HG02571 (cell line): ENCODE measurements at regions not wholly inside any gene's neighbourhood (a gene's known extent, or its start where the extent isn't known, plus 50 kb on each side); places are given as distances from the start of the nearest gene placed in this dataset.
"Not testable (repeated sequence)": the region's sequence is repeated elsewhere in the genome, so short reads cannot be mapped to it uniquely, and the experiment has no call there.

Experiments
- ATAC-seq: cut with Tn5 transposase; IDR thresholded peaks from one replicate; pipeline ENCODE4 v1.9.1; 2021; ENCODE audit warnings: mild to moderate bottlenecking, moderate library complexity; ENCODE audit not compliant: unreplicated experiment

DNA sequence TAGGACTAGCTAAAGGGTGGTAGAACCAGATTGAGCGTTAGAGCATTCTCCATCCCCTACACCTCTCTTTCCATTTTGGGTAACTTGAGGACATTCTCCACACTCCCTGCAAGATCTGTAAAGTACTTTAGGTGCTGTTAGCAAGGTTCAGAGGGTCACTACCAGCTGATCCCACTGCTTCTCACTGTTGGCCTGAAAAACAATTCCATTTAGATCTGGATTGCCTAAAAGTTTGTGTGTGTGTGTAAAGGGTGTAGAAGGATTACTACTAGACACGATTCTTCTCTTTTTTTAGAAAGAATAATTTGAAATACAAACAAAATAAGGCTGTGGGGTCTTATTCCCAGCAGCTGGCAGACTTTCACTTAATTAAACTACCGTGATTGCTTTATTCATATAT, 95.1 kb upstream of the TMEM178A start:
- no peak for ATAC-seq

- no peak for ATAC-seq
These were observed 94.5 kb upstream of the TMEM178A start for GRCh38 chr2:39571111-39571731.

DNA sequence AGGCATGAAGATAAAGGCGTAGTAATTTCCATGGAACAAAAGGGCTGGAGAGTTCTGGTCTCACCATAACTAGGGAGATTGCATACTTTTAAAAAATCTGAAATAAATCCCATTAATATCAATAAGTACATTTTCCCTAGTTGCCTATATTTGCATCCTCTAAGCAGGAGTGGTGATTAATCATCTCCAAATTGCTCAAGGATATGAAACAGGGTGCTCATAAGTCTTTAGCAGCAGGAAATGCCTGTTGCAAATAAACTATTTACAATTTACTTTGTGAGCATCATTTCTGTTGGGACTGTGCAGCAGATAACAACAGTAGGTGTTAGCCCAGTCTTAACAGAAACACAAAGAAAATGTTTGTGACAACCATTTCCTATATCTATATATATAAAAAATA, 92.4 kb upstream of the TMEM178A start:
- ATAC-seq: no peak

- no peak for ATAC-seq
These were observed 83.9 kb upstream of the TMEM178A start for GRCh38 chr2:39581866-39582265.

GRCh38 chr2:39583213-39583612, 82.5 kb upstream of the TMEM178A start:
- no peak for ATAC-seq

DNA sequence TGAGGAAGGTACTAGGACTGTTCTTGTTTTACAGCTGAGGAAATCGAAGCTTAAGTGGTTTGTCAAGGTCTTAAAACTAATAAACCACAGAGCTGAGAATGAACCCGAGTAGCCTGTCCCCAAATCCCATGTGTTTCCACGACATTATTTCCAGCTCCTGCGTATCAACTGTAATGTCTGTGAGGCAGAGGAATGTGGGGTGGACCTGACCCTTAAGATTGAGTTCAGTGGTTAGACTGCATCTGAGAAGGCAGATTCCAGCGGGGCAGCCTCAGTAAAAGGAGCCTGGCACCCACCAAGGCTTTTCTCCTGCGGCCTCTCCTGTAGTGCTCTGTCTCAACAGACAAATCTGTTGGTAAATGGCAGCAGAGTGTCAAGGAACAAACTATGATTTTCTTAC, 81.9 kb upstream of the TMEM178A start:
- no peak for ATAC-seq

- ATAC-seq: no peak
These were observed 81.3 kb upstream of the TMEM178A start for GRCh38 chr2:39584283-39584965.

- ATAC-seq: not testable (repeated sequence)
These were observed 80.2 kb upstream of the TMEM178A start for GRCh38 chr2:39585531-39585930.

- no peak for ATAC-seq
These were observed 78.5 kb upstream of the TMEM178A start for GRCh38 chr2:39587168-39587567.

DNA sequence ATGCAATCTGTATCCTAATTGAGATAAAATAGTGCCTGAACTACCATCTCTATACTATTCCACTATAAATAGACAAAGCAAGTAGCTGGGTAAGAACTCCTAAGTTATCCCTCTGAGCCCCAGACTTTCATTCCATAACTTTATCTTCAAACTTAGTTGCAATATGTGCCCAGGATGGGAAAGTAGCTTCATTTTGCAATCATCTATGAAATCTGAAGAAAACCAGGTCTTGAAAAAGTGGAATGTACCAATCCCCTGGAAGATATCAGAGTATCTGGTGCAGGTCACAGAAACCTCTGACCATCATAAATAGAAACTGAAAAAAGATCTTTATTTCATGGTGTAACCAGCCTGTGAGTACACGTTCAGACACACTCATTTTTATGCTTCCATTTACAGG, 78.1 kb upstream of the TMEM178A start:
- ATAC-seq: no peak

GRCh38 chr2:39593439-39594393, 72.0 kb upstream of the TMEM178A start:
- no peak for ATAC-seq

DNA sequence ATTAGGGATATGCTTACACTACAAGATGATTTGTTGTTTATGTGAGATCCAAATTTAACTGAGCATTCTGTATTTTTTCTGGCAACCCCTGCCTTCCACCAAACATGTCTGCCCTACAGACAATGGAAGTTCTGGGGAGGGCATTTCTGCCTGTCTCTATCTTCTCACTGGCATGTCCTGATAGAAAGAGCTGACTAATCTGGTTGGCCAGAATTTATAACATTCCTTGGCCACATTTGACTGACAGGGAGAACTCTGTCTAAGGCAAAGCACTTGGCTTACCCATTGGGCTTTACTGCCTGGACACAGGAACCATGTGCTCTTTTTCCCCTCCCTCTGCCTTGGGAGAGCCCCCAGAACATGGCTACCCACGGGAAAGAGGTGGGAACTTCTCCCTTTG, 70.6 kb upstream of the TMEM178A start:
- no peak for ATAC-seq

DNA sequence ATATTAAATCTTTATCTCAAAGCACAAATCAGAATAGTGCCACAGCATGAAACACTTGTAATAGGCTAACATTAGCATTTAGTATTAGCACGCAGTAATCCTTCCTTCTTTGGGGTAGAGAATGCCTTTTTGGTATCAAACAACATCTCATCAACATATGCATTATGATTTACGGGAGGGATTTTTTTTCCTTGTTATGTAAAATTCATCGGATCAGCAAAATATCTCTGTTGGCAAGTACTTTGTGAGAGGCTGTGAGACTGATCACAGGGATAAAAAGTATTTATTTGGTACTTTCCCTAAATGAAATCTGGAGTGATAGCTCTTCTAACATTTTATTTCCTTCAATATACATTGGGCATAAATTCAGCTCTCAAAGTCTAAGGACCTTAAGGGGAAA, 68.4 kb upstream of the TMEM178A start:
- no peak for ATAC-seq

DNA sequence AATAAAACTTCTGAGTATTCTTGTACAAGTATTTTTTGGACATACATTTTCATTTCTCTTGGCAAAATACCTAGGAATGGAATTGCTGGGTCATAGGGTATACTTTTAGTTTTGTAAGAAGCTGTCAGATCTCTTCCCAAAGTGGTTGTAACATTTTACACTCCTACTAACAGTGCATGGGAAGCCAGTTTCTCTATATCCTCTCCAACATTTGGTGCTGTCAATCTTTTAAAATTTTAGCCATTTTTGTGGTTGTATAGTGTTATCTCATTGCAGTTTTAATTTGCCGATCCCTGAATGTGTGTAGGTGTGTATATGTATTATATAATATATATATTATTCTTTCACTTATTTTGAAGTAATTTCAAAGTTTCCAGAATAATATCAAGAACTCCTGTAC, 63.1 kb upstream of the TMEM178A start:
- ATAC-seq: no peak

- no peak for ATAC-seq
These were observed 62.3 kb upstream of the TMEM178A start for GRCh38 chr2:39603436-39603835.

DNA sequence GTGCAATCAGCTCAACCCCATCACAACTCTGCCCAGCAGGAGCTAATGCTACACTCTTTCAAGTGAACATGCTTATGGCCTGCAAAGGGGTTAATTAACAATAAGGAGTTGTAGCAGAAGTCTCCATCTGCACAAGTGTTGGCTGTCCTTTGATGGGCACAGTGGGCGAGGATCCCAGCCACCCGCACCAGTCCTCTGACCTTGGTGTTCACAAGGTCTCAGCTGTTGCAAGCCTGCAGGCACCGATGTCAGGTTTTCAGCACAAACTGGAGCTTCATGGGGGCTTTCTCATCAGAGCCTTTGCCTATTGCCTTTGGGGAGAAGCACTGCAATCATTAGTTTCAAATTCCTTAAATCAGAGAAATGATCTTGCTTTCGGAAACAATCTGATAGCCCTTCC, 60.9 kb upstream of the TMEM178A start:
- no peak for ATAC-seq

DNA sequence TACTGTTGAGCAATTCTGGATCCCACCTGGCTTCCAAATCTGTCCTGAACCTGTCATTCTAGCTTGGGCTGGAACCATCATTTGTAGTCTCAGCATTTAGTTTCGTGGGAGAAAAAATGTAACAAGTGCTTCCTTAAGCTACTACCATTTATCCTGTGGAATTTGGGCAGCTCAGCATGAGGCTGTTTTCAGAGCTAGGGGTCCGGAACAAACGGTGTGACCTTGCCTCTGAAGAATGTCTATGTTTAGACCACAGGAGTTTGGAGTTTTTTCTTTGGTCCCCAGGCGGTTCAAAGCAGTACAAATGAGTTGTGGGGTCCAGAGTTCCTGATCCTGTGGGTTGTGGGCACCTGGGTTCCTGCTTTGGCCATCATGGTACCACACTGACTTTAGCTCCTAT, 59.1 kb upstream of the TMEM178A start:
- no peak for ATAC-seq

DNA sequence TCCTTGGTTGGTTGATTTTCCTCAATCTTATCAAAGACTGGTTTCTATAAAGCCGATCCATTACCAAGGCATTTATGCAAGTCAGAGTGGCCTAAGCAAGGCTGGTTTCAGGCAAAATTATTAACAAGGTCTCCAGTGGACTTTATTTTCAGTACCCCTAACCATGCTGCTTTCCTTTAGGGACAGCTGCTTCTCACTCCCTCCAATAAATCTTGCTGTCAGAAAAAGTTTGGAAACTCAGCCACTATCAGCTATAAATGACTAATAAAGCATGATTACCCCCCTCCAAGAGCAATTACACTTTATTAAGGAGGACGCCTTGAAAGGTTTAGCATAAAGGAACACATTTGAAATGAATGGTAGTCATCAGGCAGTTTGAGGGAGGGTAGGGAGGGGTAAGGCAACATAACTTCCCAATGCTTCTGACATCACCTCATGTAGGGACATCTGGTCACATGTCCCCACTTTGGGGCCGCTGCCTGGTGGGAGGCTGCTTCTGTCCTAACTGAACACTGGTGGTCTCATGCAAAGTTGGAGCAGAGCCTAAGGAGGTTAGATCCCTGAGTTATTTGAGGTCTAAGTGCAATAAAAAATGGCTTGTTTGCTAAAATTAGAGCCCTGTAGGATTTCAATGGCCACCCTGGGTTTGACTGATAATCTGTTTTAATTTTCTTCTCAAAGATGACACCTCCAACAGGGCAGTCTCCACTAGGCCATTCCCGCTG, 58.0 kb upstream of the TMEM178A start:
- no peak for ATAC-seq

GRCh38 chr2:39608263-39608575, 57.5 kb upstream of the TMEM178A start:
- no peak for ATAC-seq

DNA sequence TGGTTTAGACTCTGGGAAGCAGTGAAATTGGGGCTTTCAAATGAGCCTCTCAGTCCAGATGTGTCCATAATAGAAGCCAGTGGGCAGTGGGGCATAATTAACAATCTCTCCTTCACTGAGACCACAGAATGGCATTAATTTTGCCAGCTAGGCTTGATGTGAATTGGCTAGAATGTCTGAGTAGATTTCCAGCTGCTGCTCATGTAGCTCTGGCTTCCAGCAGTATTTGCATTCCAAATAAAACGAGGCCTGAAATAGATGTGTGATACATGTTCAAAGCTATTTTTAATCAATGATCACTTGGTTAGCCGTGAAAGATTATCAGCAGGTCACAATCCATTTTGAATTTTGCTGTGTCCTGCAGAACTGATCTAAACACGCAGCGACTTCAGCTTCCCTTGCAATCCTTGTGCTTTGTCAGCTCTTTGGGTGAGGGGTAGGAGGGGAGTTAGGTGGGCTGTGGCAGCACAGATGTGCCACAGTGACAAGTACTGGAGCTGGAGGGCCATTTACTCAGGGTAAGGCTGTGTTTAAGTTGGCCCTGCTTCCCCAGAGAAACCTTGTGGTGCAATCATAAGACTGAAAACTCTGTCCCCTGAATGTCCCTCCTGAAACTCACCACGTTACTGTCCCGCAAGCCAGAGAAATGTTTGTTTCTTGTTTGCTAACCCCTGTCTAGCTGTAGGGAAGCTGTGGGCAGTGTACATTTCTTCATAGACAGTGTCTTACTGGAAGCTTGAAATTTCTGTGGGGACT, 56.9 kb upstream of the TMEM178A start:
- no peak for ATAC-seq

DNA sequence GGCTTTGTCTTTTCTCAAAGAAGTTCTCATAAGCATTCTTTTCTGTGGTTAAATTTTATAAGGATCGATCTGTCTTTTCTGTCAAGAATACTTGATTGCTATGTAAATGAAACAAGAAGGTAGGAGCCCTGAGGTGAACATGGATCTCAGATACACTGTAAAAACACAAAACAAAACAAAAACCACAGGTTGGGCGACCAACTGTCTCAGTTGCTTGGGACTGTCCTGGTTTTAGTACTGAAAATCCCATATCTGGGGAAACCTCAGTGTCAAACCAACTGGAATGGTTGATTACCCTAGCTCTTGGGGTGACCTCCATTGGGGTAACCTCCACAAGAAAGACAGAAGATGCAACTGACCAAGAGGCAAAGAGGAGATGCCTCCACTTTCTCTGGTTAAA, 55.8 kb upstream of the TMEM178A start:
- no peak for ATAC-seq
